Neutrophil (primary cell): ENCODE measurements at regions not wholly inside any gene's neighbourhood (a gene's known extent, or its start where the extent isn't known, plus 50 kb on each side); places are given as distances from the start of the nearest gene placed in this dataset.

Source experiments
- H3K27ac ChIP-seq: fragments of 200-600 bp; sonication (generic); 2 replicates; pipeline ENCODE4 v1.5.1; 2016; ENCODE audit warnings: mild to moderate bottlenecking, moderate library complexity
- H3K27me3 ChIP-seq: fragments of 200-600 bp; sonication (generic); 2 replicates; pipeline ENCODE4 v1.6.0; 2016; ENCODE audit warnings: mild to moderate bottlenecking
- H3K36me3 ChIP-seq: fragments of 200-600 bp; sonication (generic); 2 replicates; pipeline ENCODE4 v1.5.1; 2017
- H3K4me1 ChIP-seq, 2 experiments: fragments of 200-600 bp in 1 of 2; sonication (generic) in 1 of 2; 1 replicate in 1 of 2; 2 replicates in 1 of 2; pipeline versions ENCODE4 v1.5.1 to v1.6.1; 2013 to 2016; ENCODE audit warnings: low read depth in 1 of 2, low read length in 1 of 2, mild to moderate bottlenecking in 1 of 2, moderate library complexity in 1 of 2; ENCODE audit not compliant: control insufficient read depth in 1 of 2, insufficient read depth in 1 of 2
- H3K4me3 ChIP-seq, 2 experiments: fragments of 200-600 bp in 1 of 2; sonication (generic) in 1 of 2; 1 replicate in 1 of 2; 2 replicates in 1 of 2; pipeline ENCODE4 v1.5.1; 2013 to 2016; ENCODE audit warnings: low read depth in 1 of 2, low read length in 1 of 2, mild to moderate bottlenecking in 1 of 2, moderate library complexity in 1 of 2
- H3K9me3 ChIP-seq: fragments of 200-600 bp; sonication (generic); 2 replicates; pipeline ENCODE4 v1.5.1; 2016
- CTCF ChIP-seq: fragments of 200-600 bp; sonication (generic); IDR thresholded peaks from 2 replicates; pipeline ENCODE4 v1.5.1; 2016; ENCODE audit warnings: antibody characterized with exemption

GRCh38 chr18:78010363-78010762, 760.7 kb downstream of the GALR1 start:
- no peak for TF ChIP-seq CTCF
- H3K27me3 ChIP-seq = peaks cover 7% of the 10 kb centered on the region
- H3K4me1 ChIP-seq = no peaks in the 10 kb centered on the region
- H3K4me3 ChIP-seq = no peak overlapping the region
- H3K9me3 ChIP-seq = no peaks in the 10 kb centered on the region
- H3K27ac ChIP-seq = no peak overlapping the region
- no peaks in the 10 kb centered on the region for H3K36me3 ChIP-seq

GRCh38 chr18:78017869-78018268, 768.2 kb downstream of the GALR1 start:
- H3K36me3 ChIP-seq = no peaks in the 10 kb centered on the region
- no peak overlapping the region for H3K27ac ChIP-seq
- H3K9me3 ChIP-seq = no peaks in the 10 kb centered on the region
- no peak for TF ChIP-seq CTCF
- no peaks in the 10 kb centered on the region for H3K4me1 ChIP-seq
- H3K4me3 ChIP-seq = no peak overlapping the region
- no peaks in the 10 kb centered on the region for H3K27me3 ChIP-seq

- Histone ChIP-seq H3K27ac (no peak overlapping the region), H3K9me3 (no peaks in the 10 kb centered on the region), H3K36me3 (no peaks in the 10 kb centered on the region), H3K27me3 (no peaks in the 10 kb centered on the region), H3K4me1 (no peaks in the 10 kb centered on the region), H3K4me3 (no peak overlapping the region)
- TF ChIP-seq CTCF = no peak
These were observed 771.5 kb downstream of the GALR1 start for GRCh38 chr18:78021196-78021595.

DNA sequence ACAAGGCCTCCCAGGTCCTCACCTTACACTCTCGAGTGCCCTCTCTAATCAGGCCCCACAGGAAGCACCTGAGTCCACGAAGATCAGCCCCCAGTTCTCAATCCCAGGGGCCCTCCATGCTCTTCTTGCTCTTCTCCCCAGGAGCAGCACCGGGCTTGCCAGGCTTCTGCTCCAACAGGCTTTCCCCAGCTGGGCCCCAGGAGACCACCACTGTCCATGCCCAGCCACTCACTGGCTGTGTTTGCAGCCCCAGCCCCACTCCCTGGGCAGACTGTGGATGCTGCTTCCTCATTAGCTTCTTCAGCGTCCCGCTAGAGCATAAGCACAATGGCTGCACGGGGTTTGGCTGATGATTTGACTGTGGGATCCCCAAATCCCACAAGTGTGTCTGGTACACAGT, 781.9 kb downstream of the GALR1 start:
- H3K27ac ChIP-seq = no peak overlapping the region
- H3K9me3 ChIP-seq = no peaks in the 10 kb centered on the region
- H3K4me3 ChIP-seq = no peak overlapping the region
- H3K36me3 ChIP-seq = no peaks in the 10 kb centered on the region
- TF ChIP-seq CTCF = no peak
- H3K4me1 ChIP-seq = no peaks in the 10 kb centered on the region
- no peaks in the 10 kb centered on the region for H3K27me3 ChIP-seq

- H3K9me3 ChIP-seq = no peaks in the 10 kb centered on the region
- no peak overlapping the region for H3K4me3 ChIP-seq
- no peaks in the 10 kb centered on the region for H3K36me3 ChIP-seq
- H3K27ac ChIP-seq = no peak overlapping the region
- no peak for TF ChIP-seq CTCF
- no peaks in the 10 kb centered on the region for H3K27me3 ChIP-seq
- H3K4me1 ChIP-seq = no peaks in the 10 kb centered on the region
These were observed 782.3 kb downstream of the GALR1 start for GRCh38 chr18:78031991-78032390.

DNA sequence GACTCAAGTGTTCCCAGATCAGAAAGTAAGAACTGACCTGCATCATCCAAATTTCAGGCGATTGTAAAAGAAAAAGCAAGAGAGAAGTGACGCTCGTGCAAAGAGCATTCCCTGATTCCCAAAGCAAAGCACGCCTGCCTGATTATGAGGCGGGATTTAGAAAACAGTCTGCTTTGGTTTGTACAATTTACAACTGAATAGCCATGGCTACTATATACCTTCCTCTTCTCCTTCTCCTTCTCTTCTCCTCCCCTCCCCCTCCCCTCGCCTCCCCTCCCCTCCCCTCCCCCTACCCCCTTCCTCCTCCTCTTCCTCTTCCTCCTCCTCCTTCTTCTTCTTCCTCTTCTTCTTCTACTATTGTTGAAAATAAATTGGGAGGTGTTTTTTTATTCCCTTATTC, 782.9 kb downstream of the GALR1 start:
- H3K27ac ChIP-seq = no peak overlapping the region
- no peaks in the 10 kb centered on the region for H3K4me1 ChIP-seq
- no peaks in the 10 kb centered on the region for H3K36me3 ChIP-seq
- TF ChIP-seq CTCF = no peak
- H3K9me3 ChIP-seq = no peaks in the 10 kb centered on the region
- no peaks in the 10 kb centered on the region for H3K27me3 ChIP-seq
- H3K4me3 ChIP-seq = no peak overlapping the region
